A549 (cell line): ENCODE measurements at regions not wholly inside any gene's neighbourhood (a gene's known extent, or its start where the extent isn't known, plus 50 kb on each side); places are given as distances from the start of the nearest gene placed in this dataset.

Experiments used
- BCL3 ChIP-seq: fragments of >200 bp; sonication (Bioruptor Twin); formaldehyde crosslinking; IDR thresholded peaks from 3 replicates; pipeline ENCODE4 v1.6.1; 2016
- BHLHE40 ChIP-seq: IDR thresholded peaks from 2 replicates; pipeline ENCODE4 v1.6.1; 2012; ENCODE audit warnings: low read depth, low read length, inconsistent platforms
- CBX8 ChIP-seq: fragments of 200-600 bp; sonication (generic); IDR thresholded peaks from 2 replicates; pipeline ENCODE4 v1.6.1; 2016
- CHD2 ChIP-seq: fragments of 150-350 bp; IDR thresholded peaks from 2 replicates; pipeline ENCODE4 v1.6.1; 2014; ENCODE audit warnings: low read length; ENCODE audit not compliant: partially characterized antibody
- KDM5A ChIP-seq: fragments of 200-600 bp; sonication (generic); IDR thresholded peaks from 2 replicates; pipeline ENCODE4 v1.6.1; 2016; ENCODE audit warnings: antibody characterized with exemption, mild to moderate bottlenecking
- MAX ChIP-seq: IDR thresholded peaks from 2 replicates; pipeline ENCODE4 v1.6.1; 2012
- POLR2A ChIP-seq: IDR thresholded peaks from 2 replicates; pipeline ENCODE4 v1.6.1; 2012; ENCODE audit warnings: mild to moderate bottlenecking, low read length
- TF ChIP-seq, protein P1 (sequence below): fragments of >200 bp; sonication (Bioruptor Twin); formaldehyde crosslinking; IDR thresholded peaks from 3 replicates; pipeline ENCODE4 v1.5.1; 2016

- TF ChIP-seq, protein P1, sequence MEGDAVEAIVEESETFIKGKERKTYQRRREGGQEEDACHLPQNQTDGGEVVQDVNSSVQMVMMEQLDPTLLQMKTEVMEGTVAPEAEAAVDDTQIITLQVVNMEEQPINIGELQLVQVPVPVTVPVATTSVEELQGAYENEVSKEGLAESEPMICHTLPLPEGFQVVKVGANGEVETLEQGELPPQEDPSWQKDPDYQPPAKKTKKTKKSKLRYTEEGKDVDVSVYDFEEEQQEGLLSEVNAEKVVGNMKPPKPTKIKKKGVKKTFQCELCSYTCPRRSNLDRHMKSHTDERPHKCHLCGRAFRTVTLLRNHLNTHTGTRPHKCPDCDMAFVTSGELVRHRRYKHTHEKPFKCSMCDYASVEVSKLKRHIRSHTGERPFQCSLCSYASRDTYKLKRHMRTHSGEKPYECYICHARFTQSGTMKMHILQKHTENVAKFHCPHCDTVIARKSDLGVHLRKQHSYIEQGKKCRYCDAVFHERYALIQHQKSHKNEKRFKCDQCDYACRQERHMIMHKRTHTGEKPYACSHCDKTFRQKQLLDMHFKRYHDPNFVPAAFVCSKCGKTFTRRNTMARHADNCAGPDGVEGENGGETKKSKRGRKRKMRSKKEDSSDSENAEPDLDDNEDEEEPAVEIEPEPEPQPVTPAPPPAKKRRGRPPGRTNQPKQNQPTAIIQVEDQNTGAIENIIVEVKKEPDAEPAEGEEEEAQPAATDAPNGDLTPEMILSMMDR, result no peak
- TF ChIP-seq CBX8, result no peak
- no peak for TF ChIP-seq KDM5A
- TF ChIP-seq BHLHE40, result no peak
- TF ChIP-seq MAX, result no peak
- TF ChIP-seq BCL3, result no peak
- no peak for TF ChIP-seq POLR2A
- TF ChIP-seq CHD2, result no peak
Measured at GRCh38 chr15:94951538-94951937, 720.2 kb downstream of the MCTP2 start.
